NCI-H1417 (cell line): ENCODE measurements at regions not wholly inside any gene's neighbourhood (a gene's known extent, or its start where the extent isn't known, plus 50 kb on each side); places are given as distances from the start of the nearest gene placed in this dataset.
"Not testable (repeated sequence)": the region's sequence is repeated elsewhere in the genome, so short reads cannot be mapped to it uniquely, and the experiment has no call there.

Source experiments
- DNase-seq, 3 experiments: peaks; one replicate each; lab custom pipeline; 2025; lab: John Stamatoyannopoulos, UW

GRCh38 chr5:53160895-53161294 is 51.3 kb upstream of the MOCS2 start:
- DNase-seq, result no peak

GRCh38 chr5:53161876-53162275 is 52.3 kb upstream of the MOCS2 start:
- DNase-seq, result no peak

DNA sequence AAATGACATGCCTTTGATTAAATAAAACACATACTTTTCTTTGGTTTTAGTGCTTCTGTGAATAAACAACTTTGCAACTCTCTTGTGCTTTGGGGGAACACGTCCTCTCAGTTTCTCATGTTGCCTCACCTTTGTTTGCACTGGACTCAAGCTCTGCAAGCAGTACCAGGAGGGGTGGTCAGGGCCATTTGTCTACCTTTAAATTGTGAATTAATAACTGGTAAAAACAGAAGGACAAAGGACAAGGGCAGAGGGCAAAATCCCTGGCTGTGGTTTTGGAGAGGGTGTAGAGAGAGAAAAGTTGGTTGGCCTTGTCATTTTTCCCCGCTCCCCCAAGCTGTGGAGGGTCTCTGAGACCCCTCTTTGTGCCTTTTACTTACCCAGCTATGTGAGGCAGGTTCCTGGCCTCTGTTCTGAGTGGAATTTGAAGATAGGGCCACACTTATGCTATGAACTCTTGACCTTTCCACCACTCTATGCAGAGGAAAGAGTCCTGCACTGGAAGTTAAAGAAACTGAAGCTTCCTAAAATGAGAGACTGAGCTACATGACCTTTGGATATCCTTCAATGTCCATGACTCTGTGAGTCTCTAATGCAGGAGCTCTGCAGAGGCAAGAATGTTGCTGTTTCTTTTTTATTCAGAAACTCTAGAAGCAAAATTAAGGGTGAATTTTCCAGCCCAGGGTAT is 55.1 kb upstream of the MOCS2 start:
- no peak for DNase-seq

GRCh38 chr5:53165431-53166182 is 56.0 kb upstream of the MOCS2 start:
- DNase-seq, result no peak

DNA sequence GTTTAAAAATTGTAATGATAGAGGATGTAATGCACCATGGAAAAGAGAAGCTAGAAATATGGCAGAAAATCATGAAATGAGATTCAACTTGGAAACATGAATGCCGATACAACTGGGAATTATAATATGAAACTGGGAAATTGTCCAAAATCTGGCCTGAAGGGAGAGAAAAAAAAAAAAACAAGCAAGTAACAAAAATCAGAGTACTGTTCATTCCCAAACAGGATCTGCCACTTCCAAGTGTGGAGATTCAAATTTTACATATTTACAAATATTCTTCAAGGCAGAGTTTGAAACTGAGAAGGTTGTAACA is 56.6 kb upstream of the MOCS2 start:
- DNase-seq, result no peak

GRCh38 chr5:53167836-53168235 is 58.3 kb upstream of the MOCS2 start:
- no peak for DNase-seq

- DNase-seq, result no peak
These were observed 60.4 kb upstream of the MOCS2 start for GRCh38 chr5:53169933-53170332.

DNA sequence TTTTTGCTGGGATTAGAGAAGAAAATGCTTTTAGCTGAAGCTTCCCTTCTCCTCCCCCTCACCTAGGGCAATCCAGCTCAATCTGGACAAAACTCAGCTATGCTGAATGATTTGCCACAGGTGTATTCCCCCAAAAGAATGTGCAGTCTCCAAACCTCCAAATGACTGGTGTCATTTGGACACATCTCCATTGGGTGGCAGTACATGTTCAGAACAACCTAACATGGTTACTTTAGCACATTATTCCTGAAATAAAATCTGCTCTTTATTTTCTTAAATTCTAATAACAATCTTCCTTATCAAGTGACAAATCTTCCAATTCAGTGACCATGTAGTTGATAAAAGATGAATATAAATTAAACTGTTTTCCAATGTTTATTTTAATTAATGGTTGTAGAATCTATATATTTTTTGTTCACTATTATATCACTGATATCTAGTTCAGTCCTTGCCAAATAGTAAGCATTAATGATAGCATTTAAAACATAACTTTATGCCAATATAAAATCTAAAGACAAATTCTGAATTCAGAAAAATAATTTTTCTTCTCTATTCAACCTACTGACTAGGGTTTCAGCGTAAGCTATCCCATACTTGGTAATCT is 61.3 kb upstream of the MOCS2 start:
- peak; percentile 0 to 45 (median 9) for DNase-seq

DNA sequence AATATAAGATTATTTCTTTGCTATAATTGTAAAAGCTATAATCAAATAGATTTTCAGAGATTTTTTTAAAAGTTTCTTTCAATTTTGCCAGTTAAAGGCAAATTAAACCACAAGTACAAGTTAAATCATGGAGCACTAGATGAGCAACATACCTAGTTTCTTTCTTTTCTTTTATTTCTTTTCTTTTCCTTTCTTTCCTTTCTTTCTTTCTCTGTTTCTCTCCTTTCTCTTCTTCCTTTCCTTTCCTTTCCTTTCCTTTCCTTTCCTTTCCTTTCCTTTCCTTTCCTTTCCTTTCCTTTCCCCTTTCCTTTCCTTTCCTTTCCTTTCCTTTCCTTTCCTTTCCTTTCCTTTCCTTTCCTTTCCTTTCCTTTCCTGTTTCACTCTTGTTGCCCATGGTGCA is 62.5 kb upstream of the MOCS2 start:
- not testable (repeated sequence) for DNase-seq

DNA sequence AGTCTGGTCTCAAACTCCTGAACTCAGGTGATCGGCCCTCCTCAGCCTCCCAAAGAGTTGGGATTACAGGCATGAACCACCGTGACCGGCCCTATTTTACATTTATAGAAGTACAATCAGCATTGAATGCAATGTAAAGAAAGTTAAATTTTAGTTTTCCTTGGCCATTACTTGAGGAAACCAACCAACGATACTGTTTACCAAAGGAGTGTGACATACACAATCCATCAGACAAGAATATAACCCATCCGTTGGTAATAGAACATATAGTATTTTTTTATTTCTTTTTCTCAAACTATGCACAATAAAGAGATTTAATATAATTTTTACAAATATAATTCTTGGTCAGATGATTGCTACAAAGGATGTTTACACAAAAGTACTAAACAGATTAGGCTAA is 63.1 kb upstream of the MOCS2 start:
- DNase-seq, result no peak

GRCh38 chr5:53173083-53173482 is 63.5 kb upstream of the MOCS2 start:
- DNase-seq, result no peak

GRCh38 chr5:53178830-53179229 is 69.3 kb upstream of the MOCS2 start:
- no peak for DNase-seq

DNA sequence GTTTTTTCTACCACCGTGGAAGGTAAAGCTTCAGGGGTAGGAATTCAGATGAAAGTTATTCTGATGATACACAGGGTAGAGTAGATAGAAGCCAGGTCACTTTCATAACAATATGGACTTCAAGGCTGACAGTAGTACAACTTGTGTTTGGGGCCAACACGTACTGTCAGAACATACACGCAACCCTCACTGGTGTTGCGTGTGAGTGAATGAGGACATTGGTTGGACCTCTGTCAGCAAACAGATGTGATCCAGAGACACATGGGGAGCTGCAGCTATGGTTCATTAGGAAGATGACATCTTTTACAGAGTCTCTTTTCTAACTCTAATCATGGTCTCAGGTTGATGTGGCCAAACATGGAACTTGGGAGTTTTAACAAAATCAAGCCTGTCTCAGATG is 70.1 kb upstream of the MOCS2 start:
- no peak for DNase-seq

DNA sequence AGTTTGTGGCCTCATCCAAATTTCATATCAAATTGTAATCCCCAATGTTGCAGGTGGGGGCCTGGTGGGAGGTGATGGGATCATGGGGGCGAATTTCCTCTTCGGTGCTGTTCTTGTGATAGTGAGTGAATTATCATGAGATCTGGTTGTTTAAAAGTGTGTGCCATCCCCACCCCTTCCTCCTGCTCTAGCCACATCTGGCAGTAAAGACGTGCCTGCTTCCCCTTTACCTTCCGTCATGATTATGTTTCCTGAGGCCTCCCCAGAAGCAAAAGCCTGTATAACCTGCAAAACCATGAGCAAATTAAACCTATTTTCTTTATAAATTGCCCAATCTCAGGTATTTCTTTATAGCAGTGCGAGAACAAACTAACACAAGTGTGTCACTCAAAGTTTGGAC is 71.0 kb upstream of the MOCS2 start:
- no peak for DNase-seq

DNA sequence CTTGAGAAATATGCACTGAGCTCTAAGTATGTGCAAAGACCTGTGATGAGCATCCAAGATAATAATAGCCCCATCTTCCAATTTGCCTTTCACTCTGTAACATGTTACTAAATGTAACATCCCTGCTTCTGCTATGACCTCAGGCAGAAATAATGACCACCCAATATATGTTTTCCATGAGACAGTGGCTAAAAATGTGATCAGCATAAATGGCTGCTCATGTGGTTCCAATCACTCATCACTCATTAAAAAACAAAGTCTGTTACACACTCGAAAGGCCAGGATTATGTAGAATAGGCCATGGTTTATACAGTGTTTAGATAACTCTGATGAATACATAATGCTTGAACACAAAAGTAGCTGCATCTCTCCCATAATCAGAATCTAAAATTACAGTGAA is 71.4 kb upstream of the MOCS2 start:
- DNase-seq, result no peak

- DNase-seq, result no peak
These were observed 74.3 kb upstream of the MOCS2 start for GRCh38 chr5:53183880-53184279.

GRCh38 chr5:53191548-53192165 is 82.1 kb upstream of the MOCS2 start:
- DNase-seq, result peak in 1 of 3 experiments; percentile 12

- no peak for DNase-seq
These were observed 84.5 kb upstream of the MOCS2 start for GRCh38 chr5:53194086-53194485.

DNA sequence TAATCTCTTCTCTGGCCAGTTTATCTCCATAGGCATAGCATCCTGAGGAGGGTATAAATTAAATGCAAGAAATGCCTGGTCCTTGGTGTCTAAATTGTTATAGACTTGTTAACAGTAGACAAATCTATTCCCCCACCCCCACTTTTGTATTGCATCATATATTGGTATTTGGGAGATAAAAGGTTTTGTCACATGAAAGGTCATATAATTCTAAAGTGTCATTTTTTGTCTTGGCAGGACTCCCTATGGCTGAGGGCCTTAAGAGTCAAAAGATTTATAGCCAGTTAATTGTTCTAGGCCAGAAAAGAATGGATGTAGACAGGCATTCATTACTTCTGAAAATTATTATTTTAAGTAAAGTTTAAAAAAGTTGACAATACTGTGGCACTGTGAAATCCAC is 90.3 kb upstream of the MOCS2 start:
- no peak for DNase-seq

DNA sequence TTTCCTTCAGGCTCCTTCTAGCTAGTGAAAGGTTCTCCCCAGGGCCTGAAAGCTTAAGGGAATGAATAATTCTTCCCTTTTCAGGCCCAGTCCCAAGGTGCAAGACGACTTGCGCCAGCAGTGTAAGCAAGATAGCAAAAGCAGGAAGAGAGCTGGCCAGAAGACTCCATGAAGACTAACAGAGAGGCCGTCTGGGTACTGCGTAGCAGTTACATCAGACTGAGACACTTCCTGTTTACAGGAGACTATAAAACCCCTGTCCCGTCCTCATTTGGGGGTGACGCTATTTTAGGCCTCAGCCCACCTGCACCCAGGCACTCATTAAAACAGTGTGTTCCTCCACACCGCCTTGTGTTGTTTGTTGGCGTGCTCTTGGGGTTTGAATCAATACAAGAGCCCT is 90.7 kb upstream of the MOCS2 start:
- no peak for DNase-seq

DNA sequence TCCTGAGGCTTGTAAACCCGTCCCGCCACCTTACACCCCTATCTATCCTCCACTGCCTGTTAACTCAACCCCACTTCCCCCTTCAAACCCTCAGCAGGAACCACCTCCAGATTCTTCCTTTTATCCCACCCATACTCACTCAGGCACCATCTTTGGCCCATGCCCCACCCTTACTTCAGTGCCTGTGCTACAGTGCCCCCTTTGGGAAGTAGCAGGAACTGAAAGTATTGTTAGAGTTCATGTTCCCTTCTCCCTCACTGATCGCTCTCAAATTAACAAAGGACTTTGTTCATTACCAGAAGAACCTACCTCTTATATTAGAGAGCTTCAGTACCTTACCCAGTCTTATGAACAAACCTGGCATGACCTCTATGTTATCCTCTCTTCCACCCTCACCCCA is 92.2 kb upstream of the MOCS2 start:
- DNase-seq, result no peak

- DNase-seq, result no peak
These were observed 97.0 kb upstream of the MOCS2 start for GRCh38 chr5:53206562-53206961.

- no peak for DNase-seq
These were observed 102.2 kb upstream of the MOCS2 start for GRCh38 chr5:53211799-53212198.
